GM12878 (cell line): ENCODE measurements at regions not wholly inside any gene's neighbourhood (a gene's known extent, or its start where the extent isn't known, plus 50 kb on each side); places are given as distances from the start of the nearest gene placed in this dataset.

Experiments
- BHLHE40 ChIP-seq, 2 experiments: fragments of 450-650 bp in 1 of 2; IDR thresholded peaks; 2 replicates each; pipeline ENCODE4 v1.6.1; 2011 to 2017; ENCODE audit warnings: low read depth in 2 of 2, borderline replicate concordance in 1 of 2, improper control_type of control experiment in 1 of 2, low read length in 1 of 2, mild to moderate bottlenecking in 1 of 2
- TF ChIP-seq, protein P1 (sequence below): IDR thresholded peaks from 2 replicates; pipeline ENCODE4 v1.6.1; 2012; ENCODE audit warnings: improper control_type of control experiment, low read depth, low read length; ENCODE audit not compliant: insufficient replicate concordance
- TF ChIP-seq, protein P2 (sequence below): fragments of 450-650 bp; IDR thresholded peaks from 2 replicates; pipeline ENCODE4 v1.6.1; 2017; ENCODE audit warnings: mild to moderate bottlenecking
- TF ChIP-seq, protein P3 (sequence below): IDR thresholded peaks from 2 replicates; pipeline ENCODE4 v1.6.1; 2012; ENCODE audit warnings: low read length, inconsistent platforms
- TF ChIP-seq, protein P4 (sequence below): fragments of 450-650 bp; formaldehyde crosslinking; IDR thresholded peaks from 2 replicates; pipeline ENCODE4 v1.4.0; 2022; ENCODE audit warnings: mild to moderate bottlenecking, moderate library complexity

DNA sequence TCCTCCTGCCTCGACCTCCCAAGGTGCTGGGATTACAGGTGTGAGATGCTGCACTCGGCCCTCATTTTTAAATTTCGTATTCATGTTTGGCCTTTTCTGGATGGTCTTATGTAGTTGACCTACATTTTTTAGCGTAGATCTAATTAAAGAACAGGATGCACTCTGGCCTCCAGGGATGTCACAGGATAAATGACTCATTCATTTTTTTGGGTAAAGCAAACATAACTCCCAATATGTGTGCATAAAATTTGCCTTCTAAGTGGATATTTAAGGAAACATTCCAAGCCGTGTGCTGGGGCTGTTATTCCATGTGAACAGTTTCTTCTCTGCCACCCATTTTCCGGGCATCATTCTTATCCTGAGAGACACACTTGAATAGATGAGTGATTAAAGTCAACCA, 501.6 kb downstream of the IRX1 start (continued):
- TF ChIP-seq, protein P1, sequence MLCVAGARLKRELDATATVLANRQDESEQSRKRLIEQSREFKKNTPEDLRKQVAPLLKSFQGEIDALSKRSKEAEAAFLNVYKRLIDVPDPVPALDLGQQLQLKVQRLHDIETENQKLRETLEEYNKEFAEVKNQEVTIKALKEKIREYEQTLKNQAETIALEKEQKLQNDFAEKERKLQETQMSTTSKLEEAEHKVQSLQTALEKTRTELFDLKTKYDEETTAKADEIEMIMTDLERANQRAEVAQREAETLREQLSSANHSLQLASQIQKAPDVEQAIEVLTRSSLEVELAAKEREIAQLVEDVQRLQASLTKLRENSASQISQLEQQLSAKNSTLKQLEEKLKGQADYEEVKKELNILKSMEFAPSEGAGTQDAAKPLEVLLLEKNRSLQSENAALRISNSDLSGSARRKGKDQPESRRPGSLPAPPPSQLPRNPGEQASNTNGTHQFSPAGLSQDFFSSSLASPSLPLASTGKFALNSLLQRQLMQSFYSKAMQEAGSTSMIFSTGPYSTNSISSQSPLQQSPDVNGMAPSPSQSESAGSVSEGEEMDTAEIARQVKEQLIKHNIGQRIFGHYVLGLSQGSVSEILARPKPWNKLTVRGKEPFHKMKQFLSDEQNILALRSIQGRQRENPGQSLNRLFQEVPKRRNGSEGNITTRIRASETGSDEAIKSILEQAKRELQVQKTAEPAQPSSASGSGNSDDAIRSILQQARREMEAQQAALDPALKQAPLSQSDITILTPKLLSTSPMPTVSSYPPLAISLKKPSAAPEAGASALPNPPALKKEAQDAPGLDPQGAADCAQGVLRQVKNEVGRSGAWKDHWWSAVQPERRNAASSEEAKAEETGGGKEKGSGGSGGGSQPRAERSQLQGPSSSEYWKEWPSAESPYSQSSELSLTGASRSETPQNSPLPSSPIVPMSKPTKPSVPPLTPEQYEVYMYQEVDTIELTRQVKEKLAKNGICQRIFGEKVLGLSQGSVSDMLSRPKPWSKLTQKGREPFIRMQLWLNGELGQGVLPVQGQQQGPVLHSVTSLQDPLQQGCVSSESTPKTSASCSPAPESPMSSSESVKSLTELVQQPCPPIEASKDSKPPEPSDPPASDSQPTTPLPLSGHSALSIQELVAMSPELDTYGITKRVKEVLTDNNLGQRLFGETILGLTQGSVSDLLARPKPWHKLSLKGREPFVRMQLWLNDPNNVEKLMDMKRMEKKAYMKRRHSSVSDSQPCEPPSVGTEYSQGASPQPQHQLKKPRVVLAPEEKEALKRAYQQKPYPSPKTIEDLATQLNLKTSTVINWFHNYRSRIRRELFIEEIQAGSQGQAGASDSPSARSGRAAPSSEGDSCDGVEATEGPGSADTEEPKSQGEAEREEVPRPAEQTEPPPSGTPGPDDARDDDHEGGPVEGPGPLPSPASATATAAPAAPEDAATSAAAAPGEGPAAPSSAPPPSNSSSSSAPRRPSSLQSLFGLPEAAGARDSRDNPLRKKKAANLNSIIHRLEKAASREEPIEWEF, result no peak
- TF ChIP-seq, protein P2, sequence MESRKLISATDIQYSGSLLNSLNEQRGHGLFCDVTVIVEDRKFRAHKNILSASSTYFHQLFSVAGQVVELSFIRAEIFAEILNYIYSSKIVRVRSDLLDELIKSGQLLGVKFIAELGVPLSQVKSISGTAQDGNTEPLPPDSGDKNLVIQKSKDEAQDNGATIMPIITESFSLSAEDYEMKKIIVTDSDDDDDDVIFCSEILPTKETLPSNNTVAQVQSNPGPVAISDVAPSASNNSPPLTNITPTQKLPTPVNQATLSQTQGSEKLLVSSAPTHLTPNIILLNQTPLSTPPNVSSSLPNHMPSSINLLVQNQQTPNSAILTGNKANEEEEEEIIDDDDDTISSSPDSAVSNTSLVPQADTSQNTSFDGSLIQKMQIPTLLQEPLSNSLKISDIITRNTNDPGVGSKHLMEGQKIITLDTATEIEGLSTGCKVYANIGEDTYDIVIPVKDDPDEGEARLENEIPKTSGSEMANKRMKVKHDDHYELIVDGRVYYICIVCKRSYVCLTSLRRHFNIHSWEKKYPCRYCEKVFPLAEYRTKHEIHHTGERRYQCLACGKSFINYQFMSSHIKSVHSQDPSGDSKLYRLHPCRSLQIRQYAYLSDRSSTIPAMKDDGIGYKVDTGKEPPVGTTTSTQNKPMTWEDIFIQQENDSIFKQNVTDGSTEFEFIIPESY, result no peak
- TF ChIP-seq, protein P3, sequence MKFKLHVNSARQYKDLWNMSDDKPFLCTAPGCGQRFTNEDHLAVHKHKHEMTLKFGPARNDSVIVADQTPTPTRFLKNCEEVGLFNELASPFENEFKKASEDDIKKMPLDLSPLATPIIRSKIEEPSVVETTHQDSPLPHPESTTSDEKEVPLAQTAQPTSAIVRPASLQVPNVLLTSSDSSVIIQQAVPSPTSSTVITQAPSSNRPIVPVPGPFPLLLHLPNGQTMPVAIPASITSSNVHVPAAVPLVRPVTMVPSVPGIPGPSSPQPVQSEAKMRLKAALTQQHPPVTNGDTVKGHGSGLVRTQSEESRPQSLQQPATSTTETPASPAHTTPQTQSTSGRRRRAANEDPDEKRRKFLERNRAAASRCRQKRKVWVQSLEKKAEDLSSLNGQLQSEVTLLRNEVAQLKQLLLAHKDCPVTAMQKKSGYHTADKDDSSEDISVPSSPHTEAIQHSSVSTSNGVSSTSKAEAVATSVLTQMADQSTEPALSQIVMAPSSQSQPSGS, result no peak
- no peak for TF ChIP-seq BHLHE40 (IDR thresholded peaks at IDR 0.05; ENCODE audit: borderline replicate concordance in 1 of 2, low read depth in 2 of 2, low read length in 1 of 2)
- TF ChIP-seq, protein P4, sequence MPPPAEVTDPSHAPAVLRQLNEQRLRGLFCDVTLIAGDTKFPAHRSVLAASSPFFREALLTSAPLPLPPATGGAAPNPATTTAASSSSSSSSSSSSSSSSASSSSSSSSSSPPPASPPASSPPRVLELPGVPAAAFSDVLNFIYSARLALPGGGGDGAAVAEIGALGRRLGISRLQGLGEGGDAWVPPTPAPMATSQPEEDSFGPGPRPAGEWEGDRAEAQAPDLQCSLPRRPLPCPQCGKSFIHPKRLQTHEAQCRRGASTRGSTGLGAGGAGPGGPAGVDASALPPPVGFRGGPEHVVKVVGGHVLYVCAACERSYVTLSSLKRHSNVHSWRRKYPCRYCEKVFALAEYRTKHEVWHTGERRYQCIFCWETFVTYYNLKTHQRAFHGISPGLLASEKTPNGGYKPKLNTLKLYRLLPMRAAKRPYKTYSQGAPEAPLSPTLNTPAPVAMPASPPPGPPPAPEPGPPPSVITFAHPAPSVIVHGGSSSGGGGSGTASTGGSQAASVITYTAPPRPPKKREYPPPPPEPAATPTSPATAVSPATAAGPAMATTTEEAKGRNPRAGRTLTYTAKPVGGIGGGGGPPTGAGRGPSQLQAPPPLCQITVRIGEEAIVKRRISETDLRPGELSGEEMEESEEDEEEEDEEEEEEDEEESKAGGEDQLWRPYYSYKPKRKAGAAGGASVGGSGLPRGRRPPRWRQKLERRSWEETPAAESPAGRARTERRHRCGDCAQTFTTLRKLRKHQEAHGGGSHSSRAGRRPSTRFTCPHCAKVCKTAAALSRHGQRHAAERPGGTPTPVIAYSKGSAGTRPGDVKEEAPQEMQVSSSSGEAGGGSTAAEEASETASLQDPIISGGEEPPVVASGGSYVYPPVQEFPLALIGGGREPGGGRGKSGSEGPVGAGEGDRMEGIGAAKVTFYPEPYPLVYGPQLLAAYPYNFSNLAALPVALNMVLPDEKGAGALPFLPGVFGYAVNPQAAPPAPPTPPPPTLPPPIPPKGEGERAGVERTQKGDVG (CRISPR knock-in tag), result no peak
